WERI-Rb-1 (cell line): ENCODE measurements at regions not wholly inside any gene's neighbourhood (a gene's known extent, or its start where the extent isn't known, plus 50 kb on each side); places are given as distances from the start of the nearest gene placed in this dataset.

ENCODE experiments used
- DNase-seq: peaks from one replicate; pipeline ENCODE4 v3.0.0-alpha.2; 2020
- H3K27ac ChIP-seq: fragments of 250-450 bp; sonication (Bioruptor Pico); 2 replicates; pipeline ENCODE4 v1.5.1; 2020; ENCODE audit warnings: mild to moderate bottlenecking, moderate library complexity
- H3K27me3 ChIP-seq: fragments of 250-450 bp; sonication (Bioruptor Pico); 2 replicates; pipeline ENCODE4 v1.5.1; 2021; ENCODE audit warnings: mild to moderate bottlenecking, low read depth, moderate library complexity; ENCODE audit not compliant: insufficient read depth, severe bottlenecking
- H3K36me3 ChIP-seq: fragments of 250-450 bp; sonication (Bioruptor Pico); 2 replicates; pipeline ENCODE4 v1.5.1; 2020; ENCODE audit warnings: mild to moderate bottlenecking, moderate library complexity
- H3K4me3 ChIP-seq: 2 replicates; pipeline ENCODE4 v1.5.1; 2011; ENCODE audit warnings: low read depth, mild to moderate bottlenecking, control low read depth, low read length
- H3K9me3 ChIP-seq: fragments of 250-450 bp; sonication (Bioruptor Pico); 2 replicates; pipeline ENCODE4 v1.5.1; 2021; ENCODE audit warnings: mild to moderate bottlenecking, moderate library complexity; ENCODE audit not compliant: severe bottlenecking
- CTCF ChIP-seq: IDR thresholded peaks from 2 replicates; pipeline ENCODE4 v1.5.1; 2011; ENCODE audit warnings: low read depth, mild to moderate bottlenecking, control low read depth, inconsistent platforms, low read length

- Histone ChIP-seq H3K27me3 (no peaks in the 10 kb centered on the region), H3K27ac (no peak overlapping the region), H3K36me3 (no peaks in the 10 kb centered on the region), H3K9me3 (no peaks in the 10 kb centered on the region), H3K4me3 (no peak overlapping the region)
- TF ChIP-seq CTCF: no peak
- no peak for DNase-seq
These were observed 54.0 kb downstream of the C11orf91 start for GRCh38 chr11:33646629-33647028.

GRCh38 chr11:33646168-33646567 lies 54.5 kb downstream of the C11orf91 start:
- H3K27me3 ChIP-seq: no peaks in the 10 kb centered on the region
- no peak overlapping the region for H3K27ac ChIP-seq
- no peak overlapping the region for H3K4me3 ChIP-seq
- H3K9me3 ChIP-seq: no peaks in the 10 kb centered on the region
- no peak for TF ChIP-seq CTCF
- DNase-seq: no peak
- H3K36me3 ChIP-seq: no peaks in the 10 kb centered on the region

GRCh38 chr11:33645686-33646085 lies 54.9 kb downstream of the C11orf91 start:
- Histone ChIP-seq H3K27ac (no peak overlapping the region), H3K27me3 (no peaks in the 10 kb centered on the region), H3K9me3 (no peaks in the 10 kb centered on the region), H3K36me3 (no peaks in the 10 kb centered on the region), H3K4me3 (no peak overlapping the region)
- TF ChIP-seq CTCF: no peak
- no peak for DNase-seq

- peak; percentile 34 for DNase-seq
- Histone ChIP-seq H3K36me3 (no peaks in the 10 kb centered on the region), H3K27me3 (no peaks in the 10 kb centered on the region), H3K9me3 (no peaks in the 10 kb centered on the region), H3K27ac (no peak overlapping the region), H3K4me3 (no peak overlapping the region)
- no peak for TF ChIP-seq CTCF
These were observed 57.3 kb downstream of the C11orf91 start for GRCh38 chr11:33643167-33643824.

- Histone ChIP-seq H3K4me3 (no peak overlapping the region), H3K27ac (no peak overlapping the region), H3K27me3 (no peaks in the 10 kb centered on the region), H3K36me3 (no peaks in the 10 kb centered on the region), H3K9me3 (peaks cover 2% of the 10 kb centered on the region)
- no peak for DNase-seq
- no peak for TF ChIP-seq CTCF
These were observed 58.0 kb downstream of the C11orf91 start for GRCh38 chr11:33642461-33643166.
